K562 (cell line): ENCODE measurements at regions not wholly inside any gene's neighbourhood (a gene's known extent, or its start where the extent isn't known, plus 50 kb on each side); places are given as distances from the start of the nearest gene placed in this dataset.
A peak's percentile ranks its signal among the peaks of the same experiment; 100 is the strongest.

ENCODE experiments used
- ATAC-seq: fragments of 200-7000 bp; cut with Tn5 transposase; 3 replicates; pipeline ENCODE4 v1.9.1; 2020; ENCODE audit warnings: moderate library complexity
- BruUV-seq: library from RNA; stranded (reverse); fragments of 400-500 nt; replicated peaks from 2 replicates; lab custom pipeline; 2021; lab: Mats Ljungman, UMichigan
- CTCF ChIA-PET: fragments of 300-600 bp; formaldehyde crosslinking; extraction: SDS; loops from one replicate; lab custom pipeline; 2021; ENCODE audit warnings: low intra/inter-chr PET ratio; lab: Yijun Ruan, JAX
- POLR2A ChIA-PET: fragments of 300-600, 350-650 bp; sonication (Branson Sonifier 250); formaldehyde crosslinking; extraction: SDS; loops from one replicate; lab custom pipeline; 2021; ENCODE audit warnings: antibody characterized with exemption, inconsistent platforms; lab: Yijun Ruan, JAX
- DNase-seq, 4 experiments: peaks; one replicate each; pipeline versions ENCODE4 v3.0.0 to v3.0.0-alpha.2; 2011 to 2018; ENCODE audit warnings: low spot score in 3 of 4, mixed read lengths in 3 of 4; ENCODE audit errors: extremely low read depth in 1 of 4
- FAIRE-seq: peaks from 2 replicates; lab custom pipeline; 2011; peaks lifted over from hg19 to GRCh38; lab: Jason Lieb, UNC
- H2AFZ ChIP-seq: 2 replicates; pipeline ENCODE4 v1.6.0; 2011; ENCODE audit warnings: low read depth, low read length, control low read depth, inconsistent platforms
- H3K27ac ChIP-seq: fragments of 200-600 bp; 3 replicates; pipeline ENCODE4 v1.8.0; 2011; ENCODE audit warnings: low read depth, mild to moderate bottlenecking, control low read depth, inconsistent platforms, low read length, moderate library complexity, mixed read lengths; ENCODE audit errors: extremely low read depth
- H3K27me3 ChIP-seq, 2 experiments: fragments of 300-600 bp in 1 of 2; 2 replicates in 1 of 2; 3 replicates in 1 of 2; pipeline versions ENCODE4 v1.6.0 to v1.8.0; 2011; ENCODE audit warnings: inconsistent platforms in 2 of 2, low read length in 2 of 2, mild to moderate bottlenecking in 1 of 2, mixed read lengths in 1 of 2, moderate library complexity in 1 of 2; ENCODE audit not compliant: control insufficient read depth in 2 of 2, insufficient read depth in 2 of 2
- H3K36me3 ChIP-seq: fragments of 300-600 bp; 3 replicates; pipeline ENCODE4 v1.8.0; 2011; ENCODE audit warnings: mild to moderate bottlenecking, low read length, inconsistent platforms; ENCODE audit not compliant: control insufficient read depth, insufficient read depth
- H3K4me1 ChIP-seq, 2 experiments: fragments of 200-600 bp in 1 of 2; replicated peaks in 1 of 2; 2 replicates in 1 of 2; 3 replicates in 1 of 2; pipeline versions ENCODE4 v1.5.1 to v1.8.0; 2011; ENCODE audit warnings: inconsistent platforms in 2 of 2, low read length in 2 of 2, mild to moderate bottlenecking in 1 of 2, mixed read lengths in 1 of 2, moderate library complexity in 1 of 2; ENCODE audit not compliant: control insufficient read depth in 2 of 2, insufficient read depth in 2 of 2
- H3K4me2 ChIP-seq: 2 replicates; pipeline ENCODE4 v1.6.1; 2011; ENCODE audit warnings: low read length, control low read depth, inconsistent platforms, mixed read lengths; ENCODE audit not compliant: insufficient read depth
- H3K4me3 ChIP-seq: fragments of 200-600 bp; sonication (generic), shearing (Covaris generic); 2 replicates; pipeline ENCODE4 v1.5.1; 2016; ENCODE audit warnings: control low read depth, inconsistent platforms
- H3K79me2 ChIP-seq: fragments of 200-600 bp; 3 replicates; pipeline ENCODE4 v1.8.0; 2011; ENCODE audit warnings: low read length, inconsistent platforms; ENCODE audit not compliant: control insufficient read depth, insufficient read depth
- H3K9ac ChIP-seq, 2 experiments: 2 replicates each; pipeline versions ENCODE4 v1.6.0 to v1.6.1; 2011; ENCODE audit warnings: low read depth in 2 of 2, low read length in 2 of 2, control low read depth in 1 of 2, inconsistent platforms in 1 of 2, mild to moderate bottlenecking in 1 of 2, mixed read lengths in 1 of 2; ENCODE audit not compliant: insufficient read depth in 1 of 2
- H3K9me1 ChIP-seq: one replicate; pipeline ENCODE4 v1.6.0; 2011; ENCODE audit warnings: inconsistent platforms, mild to moderate bottlenecking, low read length, moderate library complexity; ENCODE audit not compliant: control insufficient read depth, insufficient read depth
- H3K9me3 ChIP-seq: replicated peaks from 2 replicates; pipeline ENCODE4 v1.5.1; 2011; ENCODE audit warnings: low read depth, low read length, inconsistent platforms; ENCODE audit not compliant: control insufficient read depth, insufficient read depth
- H4K20me1 ChIP-seq: replicated peaks from 2 replicates; pipeline ENCODE4 v1.6.1; 2011; ENCODE audit warnings: low read length, inconsistent platforms, mixed read lengths; ENCODE audit not compliant: control insufficient read depth, insufficient read depth
- MNT ChIP-seq, 2 experiments: fragments of 450-650 bp; conservative IDR thresholded peaks; 2 replicates each; pipeline ENCODE4 v1.6.1; 2017; ENCODE audit warnings: mild to moderate bottlenecking in 2 of 2, moderate library complexity in 2 of 2
- TBL1XR1 ChIP-seq, 2 experiments: IDR thresholded peaks; 2 replicates each; pipeline ENCODE4 v1.6.1; 2012; ENCODE audit warnings: improper control_type of control experiment in 2 of 2, low read length in 2 of 2, mild to moderate bottlenecking in 1 of 2
- TFE3 ChIP-seq: fragments of 450-650 bp; formaldehyde crosslinking; IDR thresholded peaks from 2 replicates; pipeline ENCODE4 v1.4.0; 2020; ENCODE audit warnings: mild to moderate bottlenecking, mixed read lengths
- ZNF395 ChIP-seq: fragments of 200-800 bp; sonication (Bioruptor generic); IDR thresholded peaks from 2 replicates; pipeline ENCODE4 v1.6.1; 2017; ENCODE audit warnings: missing genetic modification characterization, missing compliant biosample characterization
- WGBS: fragments of 100-300 bp; shearing (Covaris generic); methylation state at CpG from one replicate; pipeline ENCODE4 v1.1.6; 2016; ENCODE audit warnings: low coverage, mixed read lengths; ENCODE audit not compliant: insufficient coverage; ENCODE audit errors: missing lambda C conversion rate; 5-methylcytosine and 5-hydroxymethylcytosine counted together
- in situ Hi-C: fragments of 300-500 bp; cut with MboI; formaldehyde crosslinking; loops from 4 replicates; pipeline ENCODE4 v1.15.0; 2018; ENCODE audit warnings: inconsistent platforms, mixed read lengths
- intact Hi-C: fragments of 100-400 bp; cut with micrococcal nuclease; formaldehyde crosslinking; loops from 2 replicates; pipeline ENCODE4 v1.14.2; 2022

- DNase-seq (no peak), ATAC-seq (no peak), FAIRE-seq (no peak)
- Histone ChIP-seq H3K4me3 (no peak overlapping the region), H3K9me3 (no peaks in the 10 kb centered on the region), H3K79me2 (no peaks in the 10 kb centered on the region), H3K9ac (no peak overlapping the region), H3K27ac (no peak overlapping the region), H3K4me2 (no peak overlapping the region), H2AFZ (no peak overlapping the region), H3K4me1 (no peaks in the 10 kb centered on the region), H3K36me3 (no peaks in the 10 kb centered on the region), H3K9me1 (no peaks in the 10 kb centered on the region), H4K20me1 (no peaks in the 10 kb centered on the region), H3K27me3 (no peaks in the 10 kb centered on the region)
- no TSS peak for BruUV-seq
- WGBS = 11% methylated on average over 5 of the region's 5 CpGs
- CTCF ChIA-PET = no interaction called here
- in situ Hi-C loops (no loop called here), intact Hi-C loops (no loop called here)
- POLR2A ChIA-PET = no interaction called here
- no peak for TF ChIP-seq TFE3 (CRISPR knock-in tag)
- TF ChIP-seq ZNF395 (CRISPR knock-in tag) = no peak
- no peak for TF ChIP-seq TBL1XR1 (IDR thresholded peaks at IDR 0.05; ENCODE audit: low read length in 2 of 2)
- 0 out of 4 replicates have a peak, but pooled peaks of 1 of the 2 experiments have one; percentile 22 for TF ChIP-seq MNT (conservative IDR thresholded peaks at IDR 0.05)
Measured at GRCh38 chr9:88898039-88898720, 93.1 kb upstream of the S1PR3 start.
